ENCODE measurements at regions not wholly inside any gene's neighbourhood (a gene's known extent, or its start where the extent isn't known, plus 50 kb on each side); places are given as distances from the start of the nearest gene placed in this dataset.
A peak's percentile ranks its signal among the peaks of the same experiment; 100 is the strongest.

- DNase-seq (ENCODE audit: low spot score): no peak
These were observed 52.2 kb downstream of the ADRA2C start for GRCh38 chr4:3818371-3818770.

GRCh38 chr4:3819210-3819919, 53.2 kb downstream of the ADRA2C start:
- DNase-seq (ENCODE audit: low spot score): no peak

- no peak for DNase-seq (ENCODE audit: low spot score)
These were observed 54.0 kb downstream of the ADRA2C start for GRCh38 chr4:3820016-3820805.

- no peak for DNase-seq (ENCODE audit: low spot score)
These were observed 54.8 kb downstream of the ADRA2C start for GRCh38 chr4:3820806-3821579.

- no peak for DNase-seq (ENCODE audit: low spot score)
These were observed 55.5 kb downstream of the ADRA2C start for GRCh38 chr4:3821580-3822229.

- no peak for DNase-seq (ENCODE audit: low spot score)
These were observed 56.2 kb downstream of the ADRA2C start for GRCh38 chr4:3822230-3822947.

GRCh38 chr4:3823496-3824341, 57.5 kb downstream of the ADRA2C start:
- no peak for DNase-seq (ENCODE audit: low spot score)

GRCh38 chr4:3824521-3825270, 58.5 kb downstream of the ADRA2C start:
- no peak for DNase-seq (ENCODE audit: low spot score)

- no peak for DNase-seq (ENCODE audit: low spot score)
These were observed 59.3 kb downstream of the ADRA2C start for GRCh38 chr4:3825530-3825929.

GRCh38 chr4:3826247-3827172, 60.3 kb downstream of the ADRA2C start:
- no peak for DNase-seq (ENCODE audit: low spot score)

- peak; percentile 55 for DNase-seq (ENCODE audit: low spot score)
These were observed 61.7 kb downstream of the ADRA2C start for GRCh38 chr4:3827616-3828492.

GRCh38 chr4:3828546-3828945, 62.4 kb downstream of the ADRA2C start:
- DNase-seq (ENCODE audit: low spot score): no peak

- no peak for DNase-seq (ENCODE audit: low spot score)
These were observed 63.2 kb downstream of the ADRA2C start for GRCh38 chr4:3829211-3829955.

- DNase-seq (ENCODE audit: low spot score): no peak
These were observed 64.0 kb downstream of the ADRA2C start for GRCh38 chr4:3829956-3830773.

GRCh38 chr4:3830774-3831528, 64.8 kb downstream of the ADRA2C start:
- no peak for DNase-seq (ENCODE audit: low spot score)
